ENCODE measurements at regions not wholly inside any gene's neighbourhood (a gene's known extent, or its start where the extent isn't known, plus 50 kb on each side); places are given as distances from the start of the nearest gene placed in this dataset.

- Histone ChIP-seq H3K14ac (ENCODE audit: insufficient read length) (no peak overlapping the region), H3K4me1 (replicated peaks in 1 of 4; ENCODE audit: control insufficient read depth in 3 of 4, insufficient read depth in 4 of 4, low read length in 3 of 4) (no peaks in the 10 kb centered on the region; a peak in 2 of 7 replicates), H2BK15ac (ENCODE audit: low read length) (no peak overlapping the region), H3K23me2 (ENCODE audit: low read depth, low read length) (no peaks in the 10 kb centered on the region), H3K27me3 (replicated peaks in 1 of 4; ENCODE audit: control insufficient read depth in 3 of 4, extremely low read depth in 1 of 4, insufficient read depth in 3 of 4, low read length in 3 of 4) (no peaks in the 10 kb centered on the region), H3K56ac (replicated peaks; ENCODE audit: insufficient read length, low read depth, low read length) (no peak overlapping the region), H3K79me1 (ENCODE audit: low read depth, low read length) (no peaks in the 10 kb centered on the region), H3K23ac (ENCODE audit: insufficient read length) (no peak overlapping the region), H3K36me3 (ENCODE audit: control insufficient read depth in 2 of 4, insufficient read depth in 4 of 4, low read length in 3 of 4) (no peaks in the 10 kb centered on the region), H4K8ac (ENCODE audit: extremely low read depth, insufficient read depth, low read length) (no peak overlapping the region), H3K9ac (replicated peaks in 1 of 4; ENCODE audit: extremely low read depth in 1 of 4, low read depth in 3 of 4, low read length in 3 of 4) (no peak overlapping the region), H2BK120ac (replicated peaks; ENCODE audit: low read depth, low read length) (no peak overlapping the region), H2BK20ac (ENCODE audit: low read length) (no peak overlapping the region), H3K4me2 (ENCODE audit: insufficient read depth in 1 of 2, low read depth in 2 of 2, low read length in 2 of 2) (no peak overlapping the region), H4K5ac (ENCODE audit: insufficient read length, low read depth, low read length) (no peak overlapping the region), H3K18ac (ENCODE audit: extremely low read depth, low read length) (no peak overlapping the region), H3K4ac (replicated peaks; ENCODE audit: insufficient read length, low read depth, low read length) (no peak overlapping the region), H3K79me2 (ENCODE audit: control insufficient read depth in 1 of 2, insufficient read depth in 2 of 2, low read length in 2 of 2) (no peaks in the 10 kb centered on the region), H3K27ac (ENCODE audit: low read depth, low read length) (no peak overlapping the region), H3K9me3 (ENCODE audit: insufficient read depth in 2 of 2, low read depth in 1 of 2, low read length in 1 of 2) (no peaks in the 10 kb centered on the region), H4K91ac (replicated peaks; ENCODE audit: insufficient read length, low read length) (no peak overlapping the region), H2AFZ (ENCODE audit: low read length) (no peak overlapping the region), H2BK12ac (ENCODE audit: low read depth, low read length) (no peak overlapping the region), H2BK5ac (ENCODE audit: low read depth, low read length) (no peak overlapping the region), H2AK5ac (ENCODE audit: low read depth, low read length) (no peak overlapping the region), H4K20me1 (replicated peaks in 1 of 2; ENCODE audit: control insufficient read depth in 1 of 2, insufficient read depth in 2 of 2, low read length in 2 of 2) (no peaks in the 10 kb centered on the region), H3K4me3 (ENCODE audit: extremely low read depth in 1 of 4, insufficient read depth in 2 of 4, low read depth in 3 of 4, low read length in 4 of 4) (no peak overlapping the region)
- WGBS, 2 experiments (ENCODE audit: extremely low coverage in 1 of 2, insufficient coverage in 1 of 2, insufficient read length in 1 of 2, insufficient replicate concordance in 2 of 2, low coverage in 1 of 2, low lambda C conversion rate in 2 of 2, missing lambda C conversion rate in 1 of 2) = 80% methylated on average over 2 of the region's 2 CpGs; no CpG with 5 or more reads in 1 of the 2 experiments
- POLR2A ChIA-PET (ENCODE audit: partially characterized antibody) = no interaction called here
- FAIRE-seq (no peak), DNase-seq (ENCODE audit: low read depth in 1 of 2, low spot score in 2 of 2) (no peak)
- CTCF ChIA-PET (ENCODE audit: partially characterized antibody) = interaction anchor here (0.6 kb wide), 1 partner anchor 1540 kb away, joined by 3 read pairs; no protein-coding TSS in a partner anchor
- TF ChIP-seq MAX (IDR thresholded peaks at IDR 0.05) (no peak), BRCA1 (IDR thresholded peaks at IDR 0.05; ENCODE audit: low read depth, low read length) (no peak), ASH2L (IDR thresholded peaks at IDR 0.05; ENCODE audit: low read length) (no peak), EZH2 (IDR thresholded peaks at IDR 0.05; ENCODE audit: low read depth, low read length, severe bottlenecking) (no peak), USF2 (IDR thresholded peaks at IDR 0.05; ENCODE audit: low read length) (no peak), CTBP2 (IDR thresholded peaks at IDR 0.05; ENCODE audit: borderline replicate concordance, insufficient read depth, insufficient read length, low read length) (no peak), POLR2AphosphoS5 (IDR thresholded peaks at IDR 0.05; ENCODE audit: low read depth, low read length) (no peak), FOSL1 (IDR thresholded peaks at IDR 0.05; ENCODE audit: insufficient read depth, low read depth, low read length) (no peak), TBP (IDR thresholded peaks at IDR 0.05; ENCODE audit: low read depth, low read length) (no peak), E2F6 (IDR thresholded peaks at IDR 0.05) (no peak), SUZ12 (IDR thresholded peaks at IDR 0.05; ENCODE audit: low read length) (no peak), CHD2 (IDR thresholded peaks at IDR 0.05; ENCODE audit: low read length) (no peak), JUN (IDR thresholded peaks at IDR 0.05; ENCODE audit: low read depth, low read length) (no peak), CEBPB (IDR thresholded peaks at IDR 0.05; ENCODE audit: low read depth, low read length) (no peak)
These were observed 166.4 kb upstream of the COBL start for GRCh38 chr7:51482976-51483375.

Measured in H1 (cell line).